Activated T-cell treated with anti-CD3 and anti-CD28 coated beads, Interleukin-2, amount 50 U/mL, for 72 hours (primary cell): ENCODE measurements at regions not wholly inside any gene's neighbourhood (a gene's known extent, or its start where the extent isn't known, plus 50 kb on each side); places are given as distances from the start of the nearest gene placed in this dataset.
A peak's percentile ranks its signal among the peaks of the same experiment; 100 is the strongest.
"Not testable (repeated sequence)": the region's sequence is repeated elsewhere in the genome, so short reads cannot be mapped to it uniquely, and the experiment has no call there.

Experiments
- ATAC-seq, 2 donors: fragments of 150-1000 bp; cut with Tn5 transposase; replicated peaks in 1 of 2; 2 replicates each; pipeline ENCODE4 v1.10.0; 2021; ENCODE audit warnings: moderate library complexity in 2 of 2, mild to moderate bottlenecking in 1 of 2
- DNase-seq, 2 donors: peaks; one replicate each; pipeline ENCODE4 v3.0.0; 2021 to 2022; ENCODE audit warnings: mixed read lengths in 1 of 2
- H3K27ac Mint-ChIP-seq: one replicate; pipeline ENCODE4 v1.8.0; 2022; ENCODE audit warnings: mild to moderate bottlenecking, moderate library complexity, mixed read lengths
- H3K27me3 Mint-ChIP-seq: one replicate; pipeline ENCODE4 v1.8.0; 2022; ENCODE audit warnings: low read depth, mixed read lengths
- H3K36me3 Mint-ChIP-seq, 2 donors: one replicate each; pipeline ENCODE4 v1.8.0; 2022; ENCODE audit warnings: mixed read lengths in 2 of 2, mild to moderate bottlenecking in 1 of 2; ENCODE audit not compliant: insufficient read depth in 2 of 2
- H3K4me1 Mint-ChIP-seq: one replicate; pipeline ENCODE4 v1.8.0; 2022; ENCODE audit warnings: low read depth, mixed read lengths
- H3K4me3 Mint-ChIP-seq, 2 donors: one replicate each; pipeline ENCODE4 v1.8.0; 2022; ENCODE audit warnings: mild to moderate bottlenecking in 2 of 2, mixed read lengths in 2 of 2, moderate library complexity in 2 of 2
- H3K9me3 Mint-ChIP-seq, 2 donors: one replicate each; pipeline ENCODE4 v1.8.0; 2022; ENCODE audit warnings: mixed read lengths in 2 of 2

- no peaks in the 10 kb centered on the region for H3K4me1 Mint-ChIP-seq
- ATAC-seq (no peak), DNase-seq (no peak)
- no peak overlapping the region for H3K4me3 Mint-ChIP-seq
- no peak overlapping the region for H3K27ac Mint-ChIP-seq
- peaks cover 0 to 2% of the 10 kb centered on the region in 2 donors for H3K9me3 Mint-ChIP-seq
- peaks cover 16% of the 10 kb centered on the region for H3K27me3 Mint-ChIP-seq
- peaks cover 0 to 1% of the 10 kb centered on the region in 2 donors for H3K36me3 Mint-ChIP-seq
Measured at GRCh38 chr1:233485385-233485784, 128.5 kb upstream of the KCNK1 start.

- no peak for DNase-seq
- Mint-ChIP-seq H3K4me1 (no peaks in the 10 kb centered on the region), H3K4me3 (no peak overlapping the region), H3K9me3 (peaks cover 0 to 2% of the 10 kb centered on the region in 2 donors), H3K36me3 (peaks cover 0 to 1% of the 10 kb centered on the region in 2 donors), H3K27ac (no peak overlapping the region), H3K27me3 (peaks cover 20% of the 10 kb centered on the region)
- no peak for ATAC-seq
Measured at GRCh38 chr1:233485809-233486398, 128.0 kb upstream of the KCNK1 start.

- H3K36me3 Mint-ChIP-seq = peaks cover 0 to 1% of the 10 kb centered on the region in 2 donors
- ATAC-seq (no peak), DNase-seq (no peak)
- H3K27ac Mint-ChIP-seq = no peak overlapping the region
- peaks cover 22% of the 10 kb centered on the region for H3K27me3 Mint-ChIP-seq
- H3K9me3 Mint-ChIP-seq = peaks cover 0 to 2% of the 10 kb centered on the region in 2 donors
- no peaks in the 10 kb centered on the region for H3K4me1 Mint-ChIP-seq
- no peak overlapping the region for H3K4me3 Mint-ChIP-seq
Measured at GRCh38 chr1:233487408-233487807, 126.5 kb upstream of the KCNK1 start.

- ATAC-seq = no peak
- no peaks in the 10 kb centered on the region for H3K4me1 Mint-ChIP-seq
- H3K27ac Mint-ChIP-seq = no peak overlapping the region
- peaks cover 0 to 2% of the 10 kb centered on the region in 2 donors for H3K9me3 Mint-ChIP-seq
- no peak overlapping the region for H3K4me3 Mint-ChIP-seq
- H3K27me3 Mint-ChIP-seq = peaks cover 16% of the 10 kb centered on the region
- peaks cover 0 to 1% of the 10 kb centered on the region in 2 donors for H3K36me3 Mint-ChIP-seq
- no peak for DNase-seq
Measured at GRCh38 chr1:233489411-233489810, 124.5 kb upstream of the KCNK1 start.

GRCh38 chr1:233490488-233490887 is 123.4 kb upstream of the KCNK1 start:
- H3K4me1 Mint-ChIP-seq = no peaks in the 10 kb centered on the region
- H3K36me3 Mint-ChIP-seq = peaks cover 0 to 1% of the 10 kb centered on the region in 2 donors
- H3K27me3 Mint-ChIP-seq = peaks cover 19% of the 10 kb centered on the region
- H3K4me3 Mint-ChIP-seq = no peak overlapping the region
- no peak overlapping the region for H3K27ac Mint-ChIP-seq
- peaks cover 0 to 4% of the 10 kb centered on the region in 2 donors for H3K9me3 Mint-ChIP-seq
- ATAC-seq (no peak), DNase-seq (no peak)

- no peak overlapping the region for H3K4me3 Mint-ChIP-seq
- no peaks in the 10 kb centered on the region for H3K4me1 Mint-ChIP-seq
- H3K27ac Mint-ChIP-seq = no peak overlapping the region
- peaks cover 20% of the 10 kb centered on the region for H3K27me3 Mint-ChIP-seq
- DNase-seq = no peak
- ATAC-seq = no peak
- peaks cover 5% of the 10 kb centered on the region in 2 donors for H3K36me3 Mint-ChIP-seq
- peaks cover 0 to 5% of the 10 kb centered on the region in 2 donors for H3K9me3 Mint-ChIP-seq
Measured at GRCh38 chr1:233491953-233492620, 121.8 kb upstream of the KCNK1 start.

GRCh38 chr1:233496993-233497392 is 116.9 kb upstream of the KCNK1 start:
- peak in 1 of 2 donors; percentile 97 for ATAC-seq
- Mint-ChIP-seq H3K27ac (no peak overlapping the region), H3K9me3 (peaks cover 0 to 3% of the 10 kb centered on the region in 2 donors), H3K4me1 (no peaks in the 10 kb centered on the region), H3K27me3 (peaks cover 35% of the 10 kb centered on the region), H3K4me3 (no peak overlapping the region), H3K36me3 (peaks cover 3 to 5% of the 10 kb centered on the region in 2 donors)
- no peak for DNase-seq

- H3K4me1 Mint-ChIP-seq = no peaks in the 10 kb centered on the region
- peaks cover 0 to 3% of the 10 kb centered on the region in 2 donors for H3K9me3 Mint-ChIP-seq
- H3K27ac Mint-ChIP-seq = no peak overlapping the region
- H3K36me3 Mint-ChIP-seq = peaks cover 3 to 5% of the 10 kb centered on the region in 2 donors
- DNase-seq = no peak
- H3K27me3 Mint-ChIP-seq = peaks cover 42% of the 10 kb centered on the region
- no peak for ATAC-seq
- H3K4me3 Mint-ChIP-seq = no peak overlapping the region
Measured at GRCh38 chr1:233497679-233498078, 116.2 kb upstream of the KCNK1 start.

GRCh38 chr1:233500106-233500505 is 113.8 kb upstream of the KCNK1 start:
- H3K4me1 Mint-ChIP-seq = no peaks in the 10 kb centered on the region
- no peak for DNase-seq
- H3K36me3 Mint-ChIP-seq = peaks cover 3 to 7% of the 10 kb centered on the region in 2 donors
- peaks cover 2 to 6% of the 10 kb centered on the region in 2 donors for H3K9me3 Mint-ChIP-seq
- no peak overlapping the region for H3K4me3 Mint-ChIP-seq
- peaks cover 43% of the 10 kb centered on the region for H3K27me3 Mint-ChIP-seq
- no peak overlapping the region for H3K27ac Mint-ChIP-seq
- no peak for ATAC-seq

- Mint-ChIP-seq H3K27ac (no peak overlapping the region), H3K4me3 (no peak overlapping the region), H3K27me3 (peaks cover 23% of the 10 kb centered on the region), H3K36me3 (peaks cover 6 to 8% of the 10 kb centered on the region in 2 donors), H3K4me1 (no peaks in the 10 kb centered on the region), H3K9me3 (peaks cover 6 to 9% of the 10 kb centered on the region in 2 donors)
- ATAC-seq (no peak), DNase-seq (no peak)
Measured at GRCh38 chr1:233503366-233503954, 110.4 kb upstream of the KCNK1 start.

GRCh38 chr1:233505130-233505529 is 108.8 kb upstream of the KCNK1 start:
- no peak overlapping the region for H3K27ac Mint-ChIP-seq
- no peaks in the 10 kb centered on the region for H3K4me1 Mint-ChIP-seq
- peaks cover 6 to 9% of the 10 kb centered on the region in 2 donors for H3K9me3 Mint-ChIP-seq
- no peak overlapping the region for H3K4me3 Mint-ChIP-seq
- no peak for DNase-seq
- peak in 1 of 2 donors; percentile 60 for ATAC-seq
- H3K36me3 Mint-ChIP-seq = peaks cover 6 to 8% of the 10 kb centered on the region in 2 donors
- peaks cover 14% of the 10 kb centered on the region for H3K27me3 Mint-ChIP-seq

GRCh38 chr1:233505889-233506288 is 108.0 kb upstream of the KCNK1 start:
- H3K4me3 Mint-ChIP-seq = not testable (repeated sequence)

GRCh38 chr1:233509526-233509925 is 104.4 kb upstream of the KCNK1 start:
- H3K4me1 Mint-ChIP-seq = no peaks in the 10 kb centered on the region
- H3K27me3 Mint-ChIP-seq = no peaks in the 10 kb centered on the region
- ATAC-seq (no peak), DNase-seq (no peak)
- peaks cover 6 to 8% of the 10 kb centered on the region in 2 donors for H3K9me3 Mint-ChIP-seq
- no peak overlapping the region for H3K27ac Mint-ChIP-seq
- H3K36me3 Mint-ChIP-seq = peaks cover 6 to 8% of the 10 kb centered on the region in 2 donors
- no peak overlapping the region for H3K4me3 Mint-ChIP-seq

More at GRCh38 chr1:233505889-233506288, 108.0 kb upstream of the KCNK1 start:
- not testable (repeated sequence) for H3K9me3 Mint-ChIP-seq, ATAC-seq, H3K36me3 Mint-ChIP-seq, H3K27me3 Mint-ChIP-seq, DNase-seq, H3K4me1 Mint-ChIP-seq, H3K27ac Mint-ChIP-seq
